ENCODE measurements at regions not wholly inside any gene's neighbourhood (a gene's known extent, or its start where the extent isn't known, plus 50 kb on each side); places are given as distances from the start of the nearest gene placed in this dataset.

- TF ChIP-seq CTCF (IDR thresholded peaks at IDR 0.05) (peak in 1 of 4 experiments; percentile 9), POLR2A (IDR thresholded peaks at IDR 0.05) (no peak)
Measured at GRCh38 chr2:217625557-217626169, 377.1 kb downstream of the TNS1 start.

Measured in uterus (tissue), 2 donors.